Duodenal mucosa (tissue), 2 donors: ENCODE measurements at regions not wholly inside any gene's neighbourhood (a gene's known extent, or its start where the extent isn't known, plus 50 kb on each side); places are given as distances from the start of the nearest gene placed in this dataset.

Source experiments
- H3K27ac ChIP-seq: one replicate; pipeline ENCODE4 v1.7.0; 2013; ENCODE audit warnings: low read depth, low read length
- H3K27me3 ChIP-seq, 2 donors: one replicate each; pipeline ENCODE4 v1.7.0; 2013; ENCODE audit warnings: low read length in 2 of 2, control low read depth in 1 of 2; ENCODE audit not compliant: insufficient read depth in 2 of 2, control insufficient read depth in 1 of 2
- H3K36me3 ChIP-seq, 2 donors: one replicate each; pipeline ENCODE4 v1.7.0; 2013; ENCODE audit warnings: low read length in 2 of 2, control low read depth in 1 of 2; ENCODE audit not compliant: insufficient read depth in 2 of 2, control insufficient read depth in 1 of 2
- H3K4me1 ChIP-seq, 2 donors: one replicate each; pipeline ENCODE4 v1.7.0; 2013; ENCODE audit warnings: low read length in 2 of 2, control low read depth in 1 of 2; ENCODE audit not compliant: insufficient read depth in 2 of 2, control insufficient read depth in 1 of 2
- H3K4me3 ChIP-seq, 2 donors: one replicate each; pipeline ENCODE4 v1.7.0; 2013; ENCODE audit warnings: low read length in 2 of 2, low read depth in 1 of 2
- H3K9ac ChIP-seq, 2 donors: one replicate each; pipeline ENCODE4 v1.7.0; 2013; ENCODE audit warnings: low read length in 2 of 2, low read depth in 1 of 2
- H3K9me3 ChIP-seq, 2 donors: one replicate each; pipeline ENCODE4 v1.7.0; 2013; ENCODE audit warnings: low read length in 2 of 2, control low read depth in 1 of 2; ENCODE audit not compliant: control insufficient read depth in 1 of 2

- peaks cover 0 to 4% of the 10 kb centered on the region in 2 donors for H3K4me1 ChIP-seq
- H3K36me3 ChIP-seq: no peaks in the 10 kb centered on the region
- H3K4me3 ChIP-seq: no peak overlapping the region
- no peaks in the 10 kb centered on the region for H3K27me3 ChIP-seq
- H3K9me3 ChIP-seq: peaks cover 0 to 3% of the 10 kb centered on the region in 2 donors
- H3K9ac ChIP-seq: no peak overlapping the region
- no peak overlapping the region for H3K27ac ChIP-seq
Measured at GRCh38 chr9:107090218-107090617, 192.9 kb upstream of the RAD23B start.

GRCh38 chr9:107093365-107094060 lies 189.6 kb upstream of the RAD23B start:
- Histone ChIP-seq H3K4me3 (no peak overlapping the region), H3K27me3 (no peaks in the 10 kb centered on the region), H3K27ac (no peak overlapping the region), H3K4me1 (peaks cover 0 to 4% of the 10 kb centered on the region in 2 donors), H3K36me3 (no peaks in the 10 kb centered on the region), H3K9me3 (peaks cover 0 to 3% of the 10 kb centered on the region in 2 donors), H3K9ac (no peak overlapping the region)

- Histone ChIP-seq H3K36me3 (no peaks in the 10 kb centered on the region), H3K27ac (no peak overlapping the region), H3K4me1 (peaks cover 0 to 4% of the 10 kb centered on the region in 2 donors), H3K4me3 (no peak overlapping the region), H3K27me3 (no peaks in the 10 kb centered on the region), H3K9ac (no peak overlapping the region), H3K9me3 (peaks cover 0 to 3% of the 10 kb centered on the region in 2 donors)
Measured at GRCh38 chr9:107094370-107094769, 188.7 kb upstream of the RAD23B start.

- no peak overlapping the region for H3K9ac ChIP-seq
- H3K27me3 ChIP-seq: no peaks in the 10 kb centered on the region
- no peaks in the 10 kb centered on the region for H3K4me1 ChIP-seq
- H3K4me3 ChIP-seq: no peak overlapping the region
- H3K36me3 ChIP-seq: no peaks in the 10 kb centered on the region
- H3K27ac ChIP-seq: no peak overlapping the region
- no peaks in the 10 kb centered on the region for H3K9me3 ChIP-seq
Measured at GRCh38 chr9:107100591-107100990, 182.5 kb upstream of the RAD23B start.

- H3K36me3 ChIP-seq: no peaks in the 10 kb centered on the region
- H3K4me3 ChIP-seq: no peak overlapping the region
- no peaks in the 10 kb centered on the region for H3K27me3 ChIP-seq
- no peak overlapping the region for H3K27ac ChIP-seq
- no peaks in the 10 kb centered on the region for H3K4me1 ChIP-seq
- no peak overlapping the region for H3K9ac ChIP-seq
- H3K9me3 ChIP-seq: no peaks in the 10 kb centered on the region
Measured at GRCh38 chr9:107102011-107102410, 181.1 kb upstream of the RAD23B start.

- Histone ChIP-seq H3K27ac (no peak overlapping the region), H3K4me1 (no peaks in the 10 kb centered on the region), H3K4me3 (no peak overlapping the region), H3K27me3 (peaks cover 0 to 5% of the 10 kb centered on the region in 2 donors), H3K9ac (no peak overlapping the region), H3K36me3 (no peaks in the 10 kb centered on the region), H3K9me3 (no peaks in the 10 kb centered on the region)
Measured at GRCh38 chr9:107103621-107104020, 179.5 kb upstream of the RAD23B start.

- Histone ChIP-seq H3K4me3 (no peak overlapping the region), H3K9ac (no peak overlapping the region), H3K27me3 (peaks cover 0 to 5% of the 10 kb centered on the region in 2 donors), H3K9me3 (no peaks in the 10 kb centered on the region), H3K36me3 (no peaks in the 10 kb centered on the region), H3K27ac (no peak overlapping the region), H3K4me1 (no peaks in the 10 kb centered on the region)
Measured at GRCh38 chr9:107105784-107106183, 177.3 kb upstream of the RAD23B start.

- Histone ChIP-seq H3K9me3 (no peaks in the 10 kb centered on the region), H3K4me1 (no peaks in the 10 kb centered on the region), H3K9ac (no peak overlapping the region), H3K4me3 (no peak overlapping the region), H3K27me3 (peaks cover 0 to 5% of the 10 kb centered on the region in 2 donors), H3K27ac (no peak overlapping the region), H3K36me3 (no peaks in the 10 kb centered on the region)
Measured at GRCh38 chr9:107106416-107106815, 176.7 kb upstream of the RAD23B start.

GRCh38 chr9:107108342-107109130 lies 174.5 kb upstream of the RAD23B start:
- no peaks in the 10 kb centered on the region for H3K36me3 ChIP-seq
- H3K27ac ChIP-seq: no peak overlapping the region
- no peak overlapping the region for H3K4me3 ChIP-seq
- H3K27me3 ChIP-seq: peaks cover 0 to 5% of the 10 kb centered on the region in 2 donors
- no peaks in the 10 kb centered on the region for H3K9me3 ChIP-seq
- H3K4me1 ChIP-seq: no peaks in the 10 kb centered on the region
- H3K9ac ChIP-seq: no peak overlapping the region

- Histone ChIP-seq H3K27ac (no peak overlapping the region), H3K4me3 (no peak overlapping the region), H3K9me3 (no peaks in the 10 kb centered on the region)
Measured at GRCh38 chr9:107109324-107109723, 173.8 kb upstream of the RAD23B start.

More at GRCh38 chr9:107109324-107109723, 173.8 kb upstream of the RAD23B start:
- Histone ChIP-seq H3K4me1 (no peaks in the 10 kb centered on the region), H3K36me3 (no peaks in the 10 kb centered on the region), H3K27me3 (peaks cover 0 to 5% of the 10 kb centered on the region in 2 donors), H3K9ac (no peak overlapping the region)
